SK-N-SH (cell line): ENCODE measurements at regions not wholly inside any gene's neighbourhood (a gene's known extent, or its start where the extent isn't known, plus 50 kb on each side); places are given as distances from the start of the nearest gene placed in this dataset.

Experiments used
- CTCF ChIA-PET: fragments of 300-600, 350-600 bp; formaldehyde crosslinking; extraction: SDS; loops from one replicate; lab custom pipeline; 2021; lab: Yijun Ruan, JAX
- POLR2A ChIA-PET: fragments of 350-600 bp; sonication (Branson Sonifier 250); formaldehyde crosslinking; extraction: SDS; loops from one replicate; lab custom pipeline; 2020; ENCODE audit warnings: antibody characterized with exemption, inconsistent platforms; lab: Yijun Ruan, JAX
- DNase-seq: peaks from one replicate; pipeline ENCODE4 v3.0.0; 2012
- H2AFZ ChIP-seq: fragments of 200-600 bp; sonication (generic); 2 replicates; pipeline ENCODE4 v1.8.1; 2016; ENCODE audit warnings: antibody characterized with exemption, mild to moderate bottlenecking, low read depth
- H3F3A ChIP-seq: fragments of 200-600 bp; sonication (generic); replicated peaks from 2 replicates; pipeline ENCODE3; 2016; ENCODE audit warnings: antibody characterized with exemption, mild to moderate bottlenecking; ENCODE audit not compliant: insufficient read depth
- H3K27ac ChIP-seq, 2 experiments: fragments of 200-500 bp in 1 of 2; fragments of 200-600 bp in 1 of 2; sonication (Bioruptor generic) in 1 of 2; sonication (generic), shearing (Covaris generic) in 1 of 2; 2 replicates each; pipeline versions ENCODE4 v1.5.1 to v1.6.1; 2014 to 2016; ENCODE audit warnings: low read depth in 2 of 2, inconsistent platforms in 1 of 2, low read length in 1 of 2, mild to moderate bottlenecking in 1 of 2, mixed read lengths in 1 of 2
- H3K27me3 ChIP-seq: fragments of 200-600 bp; sonication (generic), shearing (Covaris generic); 2 replicates; pipeline ENCODE4 v1.6.1; 2016; ENCODE audit warnings: mixed run types; ENCODE audit not compliant: insufficient read depth
- H3K36me3 ChIP-seq, 2 experiments: fragments of 200-500 bp in 1 of 2; fragments of 200-600 bp in 1 of 2; sonication (Bioruptor generic) in 1 of 2; sonication (generic) in 1 of 2; replicated peaks in 1 of 2; 2 replicates each; pipeline versions ENCODE3 to v1.5.1; 2014 to 2016; ENCODE audit warnings: low read length in 1 of 2, mild to moderate bottlenecking in 1 of 2; ENCODE audit not compliant: insufficient read depth in 2 of 2, control insufficient read depth in 1 of 2
- H3K4me1 ChIP-seq, 2 experiments: fragments of 200-500 bp in 1 of 2; fragments of 200-600 bp in 1 of 2; sonication (Bioruptor generic) in 1 of 2; sonication (generic), shearing (Covaris generic) in 1 of 2; 2 replicates each; pipeline versions ENCODE4 v1.5.1 to v1.6.1; 2014 to 2016; ENCODE audit warnings: low read depth in 1 of 2, low read length in 1 of 2, mixed run types in 1 of 2; ENCODE audit not compliant: insufficient read depth in 2 of 2, control insufficient read depth in 1 of 2
- H3K4me2 ChIP-seq: fragments of 200-600 bp; sonication (generic), shearing (Covaris generic); 2 replicates; pipeline ENCODE4 v1.6.1; 2017; ENCODE audit warnings: mixed run types
- H3K4me3 ChIP-seq, 2 experiments: fragments of 200-500 bp in 1 of 2; fragments of 200-600 bp in 1 of 2; sonication (Bioruptor generic) in 1 of 2; sonication (generic), shearing (Covaris generic) in 1 of 2; 2 replicates each; pipeline versions ENCODE4 v1.5.1 to v1.8.1; 2014 to 2016; ENCODE audit warnings: low read depth in 2 of 2, inconsistent platforms in 1 of 2, low read length in 1 of 2, mild to moderate bottlenecking in 1 of 2, mixed read lengths in 1 of 2, moderate library complexity in 1 of 2
- H3K79me2 ChIP-seq: fragments of 200-600 bp; sonication (generic); 2 replicates; pipeline ENCODE4 v1.8.1; 2017; ENCODE audit warnings: mild to moderate bottlenecking; ENCODE audit not compliant: insufficient read depth
- H3K9ac ChIP-seq: fragments of 200-600 bp; sonication (generic); 2 replicates; pipeline ENCODE4 v1.6.1; 2017; ENCODE audit warnings: mixed run types
- H3K9me2 ChIP-seq: fragments of 200-600 bp; sonication (generic); 2 replicates; pipeline ENCODE4 v1.6.1; 2017; ENCODE audit warnings: mixed run types
- H3K9me3 ChIP-seq: fragments of 200-600 bp; sonication (generic); 2 replicates; pipeline ENCODE4 v1.6.1; 2017; ENCODE audit warnings: mixed run types, mild to moderate bottlenecking, moderate library complexity
- H4K20me1 ChIP-seq: fragments of 200-600 bp; sonication (generic); 2 replicates; pipeline ENCODE4 v1.6.1; 2017; ENCODE audit warnings: mild to moderate bottlenecking, mixed run types; ENCODE audit not compliant: insufficient read depth
- CHD2 ChIP-seq: fragments of 150-350 bp; IDR thresholded peaks from 2 replicates; pipeline ENCODE4 v1.6.1; 2018; ENCODE audit warnings: low read length; ENCODE audit not compliant: partially characterized antibody
- ELF1 ChIP-seq: IDR thresholded peaks from 2 replicates; pipeline ENCODE4 v1.4.0; 2012
- EP300 ChIP-seq, 2 experiments: IDR thresholded peaks; 2 replicates each; pipeline versions ENCODE4 v1.4.0 to v1.6.1; 2012; ENCODE audit warnings: borderline replicate concordance in 1 of 2, low read depth in 1 of 2, low read length in 1 of 2
- EZH2phosphoT487 ChIP-seq: fragments of 200-600 bp; sonication (generic); IDR thresholded peaks from 2 replicates; pipeline ENCODE4 v1.6.1; 2017; ENCODE audit warnings: low read depth, mixed run types, mild to moderate bottlenecking, antibody characterized with exemption, moderate library complexity, borderline replicate concordance
- FOXJ3 ChIP-seq: sonication (generic); formaldehyde crosslinking; IDR thresholded peaks from 2 replicates; pipeline ENCODE4 v1.5.1; 2020; ENCODE audit warnings: mild to moderate bottlenecking, missing genetic modification reagents
- FOXM1 ChIP-seq: IDR thresholded peaks from 2 replicates; pipeline ENCODE4 v1.4.0; 2012; ENCODE audit warnings: low read depth, mild to moderate bottlenecking
- JUND ChIP-seq: IDR thresholded peaks from 2 replicates; pipeline ENCODE4 v1.4.0; 2012
- MXI1 ChIP-seq: IDR thresholded peaks from 2 replicates; pipeline ENCODE4 v1.6.1; 2012; ENCODE audit warnings: mild to moderate bottlenecking, low read depth, low read length, improper control_type of control experiment
- NRF1 ChIP-seq: IDR thresholded peaks from 2 replicates; pipeline ENCODE4 v1.6.1; 2012; ENCODE audit warnings: low read depth, mild to moderate bottlenecking, low read length
- POLR2AphosphoS5 ChIP-seq: IDR thresholded peaks from 2 replicates; pipeline ENCODE4 v1.6.1; 2012; ENCODE audit warnings: low read depth, low read length
- RAD21 ChIP-seq: IDR thresholded peaks from 2 replicates; pipeline ENCODE4 v1.6.1; 2012; ENCODE audit warnings: mild to moderate bottlenecking, low read length
- REST ChIP-seq: IDR thresholded peaks from 2 replicates; pipeline ENCODE4 v1.6.1; 2012; ENCODE audit warnings: mild to moderate bottlenecking, low read depth, low read length, moderate library complexity
- RFX5 ChIP-seq: IDR thresholded peaks from 2 replicates; pipeline ENCODE4 v1.6.1; 2012; ENCODE audit warnings: mild to moderate bottlenecking, improper control_type of control experiment, low read length
- RXRA ChIP-seq: IDR thresholded peaks from 2 replicates; pipeline ENCODE4 v1.4.0; 2012; ENCODE audit warnings: low read depth, mild to moderate bottlenecking, borderline replicate concordance
- TAF1 ChIP-seq: IDR thresholded peaks from 2 replicates; pipeline ENCODE4 v1.6.1; 2012; ENCODE audit warnings: low read depth, mild to moderate bottlenecking, low read length, moderate library complexity, borderline replicate concordance
- TCF12 ChIP-seq: IDR thresholded peaks from 2 replicates; pipeline ENCODE4 v1.4.0; 2012
- TEAD4 ChIP-seq: IDR thresholded peaks from 2 replicates; pipeline ENCODE4 v1.4.0; 2012; ENCODE audit warnings: mild to moderate bottlenecking, borderline replicate concordance; ENCODE audit not compliant: insufficient read depth
- USF1 ChIP-seq: IDR thresholded peaks from 2 replicates; pipeline ENCODE4 v1.4.0; 2012; ENCODE audit warnings: low read depth, borderline replicate concordance
- USF2 ChIP-seq: fragments of 150-350 bp; IDR thresholded peaks from 2 replicates; pipeline ENCODE4 v1.6.1; 2017; ENCODE audit warnings: antibody characterized with exemption, low read length, low read depth, borderline replicate concordance
- YY1 ChIP-seq: IDR thresholded peaks from 2 replicates; pipeline ENCODE4 v1.4.0; 2012; ENCODE audit warnings: low read depth, mild to moderate bottlenecking
- ZBTB33 ChIP-seq: IDR thresholded peaks from 2 replicates; pipeline ENCODE4 v1.4.0; 2012; ENCODE audit warnings: low read depth, borderline replicate concordance
- WGBS: methylation state at CpG from one replicate; pipeline ENCODE4 v1.1.6; 2017; ENCODE audit warnings: low lambda C conversion rate; 5-methylcytosine and 5-hydroxymethylcytosine counted together

DNA sequence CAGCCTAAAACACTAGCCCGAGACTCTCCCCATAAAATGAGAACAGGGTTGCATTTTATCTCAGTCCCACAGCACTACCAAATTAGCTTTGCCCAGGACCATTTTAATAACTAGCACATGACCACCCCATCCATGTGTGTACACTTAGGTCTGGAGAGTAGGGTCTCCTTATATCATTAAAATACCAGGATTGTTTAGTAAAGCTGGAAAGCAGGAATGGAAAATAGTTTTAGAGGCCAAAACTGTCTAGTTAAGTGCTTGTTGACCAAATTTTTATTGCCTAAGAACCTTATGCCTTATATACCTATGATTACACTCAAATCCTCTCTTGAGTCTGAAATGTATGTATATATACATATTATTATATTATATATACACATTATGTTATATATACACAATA is 608.4 kb downstream of the HDGFL1 start:
- Histone ChIP-seq H3K36me3 (no peaks in the 10 kb centered on the region), H3F3A (peaks cover 23% of the 10 kb centered on the region), H3K4me2 (no peak overlapping the region), H3K9me2 (no peaks in the 10 kb centered on the region), H3K4me3 (no peak overlapping the region), H3K9ac (no peak overlapping the region), H3K9me3 (no peaks in the 10 kb centered on the region), H3K79me2 (no peaks in the 10 kb centered on the region), H3K27me3 (no peaks in the 10 kb centered on the region), H4K20me1 (no peaks in the 10 kb centered on the region), H2AFZ (no peak overlapping the region), H3K27ac (peak overlapping the region in 1 of 2 experiments; percentile 71; a peak in 2 of 4 replicates), H3K4me1 (peaks cover 24 to 47% of the 10 kb centered on the region in 2 experiments; a peak in 3 of 4 replicates)
- 80% methylated on average over 1 of the region's 1 CpG for WGBS
- ChIA-PET CTCF (interaction anchor here (0.9 to 1.8 kb wide), 3 partner anchors 90 to 268 kb away, joined by 3 to 6 read pairs (median 3); no protein-coding TSS in a partner anchor), POLR2A (interaction anchor here (1.3 kb wide), 1 partner anchor 1584 kb away, joined by 5 read pairs; the partner anchor contains the start of gene SOX4)
- TF ChIP-seq RAD21 (no peak; the same call in 1 of the 2 replicates), EP300 (IDR thresholded peaks at IDR 0.05; ENCODE audit: borderline replicate concordance in 1 of 2, low read depth in 1 of 2, low read length in 1 of 2) (peak in 1 of 2 experiments; percentile 76; a peak in 1 of 4 replicates)
- DNase-seq = no peak

DNA sequence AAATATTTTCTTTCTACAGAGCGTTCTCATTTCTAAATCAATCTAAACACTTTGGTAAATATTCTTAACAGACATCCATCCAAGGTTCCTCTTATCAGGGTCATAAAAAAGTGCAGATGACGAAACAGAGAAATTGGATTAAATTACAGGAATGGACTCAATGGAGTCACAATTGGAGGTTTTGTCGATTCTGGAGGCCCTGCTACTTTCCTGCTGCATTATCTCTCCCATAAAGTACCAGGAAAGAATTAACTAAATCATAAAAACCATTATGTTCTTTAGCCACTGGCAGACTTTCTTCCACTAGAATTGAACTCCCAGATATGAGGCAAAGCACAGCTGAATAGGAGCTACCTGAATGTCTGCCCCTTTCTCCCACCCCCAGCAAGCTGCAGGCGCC is 610.6 kb downstream of the HDGFL1 start:
- DNase-seq = no peak
- ChIA-PET CTCF (interaction anchor here (0.7 to 1.4 kb wide), 4 partner anchors 235 to 1793 kb away, joined by 3 read pairs; no protein-coding TSS in a partner anchor), POLR2A (no interaction called here)
- Histone ChIP-seq H2AFZ (no peak overlapping the region), H3K27me3 (no peaks in the 10 kb centered on the region), H3K4me3 (no peak overlapping the region), H3K79me2 (no peaks in the 10 kb centered on the region), H4K20me1 (no peaks in the 10 kb centered on the region), H3K4me2 (no peak overlapping the region), H3K9me2 (no peaks in the 10 kb centered on the region), H3K27ac (peak overlapping the region; percentile 30 to 98; a peak in 3 of 4 replicates), H3K9me3 (no peaks in the 10 kb centered on the region), H3K4me1 (peaks cover 14 to 48% of the 10 kb centered on the region in 2 experiments; a peak in 2 of 4 replicates), H3K9ac (no peak overlapping the region), H3F3A (peaks cover 7% of the 10 kb centered on the region), H3K36me3 (no peaks in the 10 kb centered on the region)
- WGBS = 66% methylated on average over 4 of the region's 4 CpGs
- no peak for TF ChIP-seq EZH2phosphoT487
- TF ChIP-seq FOXM1 = 0 out of 2 replicates have a peak, but pooled peaks have one; percentile 0
- no peak for TF ChIP-seq ELF1
- peak in 1 of 2 experiments; percentile 60; a peak in 1 of 4 replicates for TF ChIP-seq EP300 (IDR thresholded peaks at IDR 0.05; ENCODE audit: borderline replicate concordance in 1 of 2, low read depth in 1 of 2, low read length in 1 of 2)
- TF ChIP-seq JUND = no peak
- peak; percentile 39 for TF ChIP-seq RAD21
- TF ChIP-seq MXI1 = no peak
- no peak for TF ChIP-seq USF2
- TF ChIP-seq TCF12 = no peak
- TF ChIP-seq RXRA = no peak
- no peak for TF ChIP-seq ZBTB33
- peak; percentile 10 for TF ChIP-seq CHD2
- no peak for TF ChIP-seq TEAD4
- 0 out of 2 replicates have a peak, but pooled peaks have one; percentile 16 for TF ChIP-seq FOXJ3 (CRISPR knock-in tag)
- no peak for TF ChIP-seq TAF1
- TF ChIP-seq RFX5 = no peak
- no peak for TF ChIP-seq YY1
- no peak for TF ChIP-seq REST
- no peak for TF ChIP-seq NRF1
- TF ChIP-seq POLR2AphosphoS5 = no peak
- TF ChIP-seq USF1 = no peak
